IPS-18a (cell line): ENCODE measurements at regions not wholly inside any gene's neighbourhood (a gene's known extent, or its start where the extent isn't known, plus 50 kb on each side); places are given as distances from the start of the nearest gene placed in this dataset.
"Not testable (repeated sequence)": the region's sequence is repeated elsewhere in the genome, so short reads cannot be mapped to it uniquely, and the experiment has no call there.

Experiments
- H3K27ac ChIP-seq: one replicate; pipeline ENCODE4 v1.5.1; 2013; ENCODE audit warnings: low read length
- H3K27me3 ChIP-seq: one replicate; pipeline ENCODE4 v1.6.1; 2013; ENCODE audit warnings: mild to moderate bottlenecking, low read length; ENCODE audit not compliant: control insufficient read depth, insufficient read depth
- H3K36me3 ChIP-seq: one replicate; pipeline ENCODE4 v1.6.1; 2013; ENCODE audit warnings: low read depth, low read length; ENCODE audit not compliant: control insufficient read depth
- H3K4me1 ChIP-seq: one replicate; pipeline ENCODE4 v1.6.1; 2013; ENCODE audit warnings: low read depth, low read length; ENCODE audit not compliant: control insufficient read depth
- H3K4me3 ChIP-seq: one replicate; pipeline ENCODE4 v1.5.1; 2013; ENCODE audit warnings: low read length
- H3K9ac ChIP-seq: one replicate; pipeline ENCODE4 v1.6.1; 2013; ENCODE audit warnings: mild to moderate bottlenecking, low read length, moderate library complexity
- H3K9me3 ChIP-seq: one replicate; pipeline ENCODE4 v1.6.1; 2013; ENCODE audit warnings: low read depth, low read length; ENCODE audit not compliant: control insufficient read depth

DNA sequence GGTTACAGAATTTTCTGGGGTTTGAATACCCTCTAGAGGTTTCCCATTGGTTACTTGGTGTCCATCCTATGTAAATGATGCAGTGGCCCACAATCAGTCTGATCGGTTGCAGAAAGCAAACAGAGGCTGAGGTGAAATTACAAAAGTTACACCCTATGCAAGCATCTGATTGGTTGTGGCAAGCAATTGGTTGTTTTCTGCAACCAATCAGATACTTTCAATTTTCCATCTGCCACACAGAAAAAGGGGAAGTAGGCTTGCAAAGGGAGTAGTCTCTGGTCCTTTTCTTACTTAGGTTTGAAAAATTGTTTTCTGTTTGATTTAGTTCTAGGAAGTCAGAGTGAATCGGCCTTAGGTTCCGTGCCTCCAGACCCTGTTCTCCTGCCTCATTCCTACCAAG is 93.1 kb downstream of the WTIP start:
- Histone ChIP-seq H3K27ac (no peak overlapping the region), H3K36me3 (no peaks in the 10 kb centered on the region), H3K4me3 (no peak overlapping the region), H3K9me3 (peaks cover 10% of the 10 kb centered on the region), H3K27me3 (peaks cover 16% of the 10 kb centered on the region), H3K9ac (no peak overlapping the region), H3K4me1 (no peaks in the 10 kb centered on the region)

DNA sequence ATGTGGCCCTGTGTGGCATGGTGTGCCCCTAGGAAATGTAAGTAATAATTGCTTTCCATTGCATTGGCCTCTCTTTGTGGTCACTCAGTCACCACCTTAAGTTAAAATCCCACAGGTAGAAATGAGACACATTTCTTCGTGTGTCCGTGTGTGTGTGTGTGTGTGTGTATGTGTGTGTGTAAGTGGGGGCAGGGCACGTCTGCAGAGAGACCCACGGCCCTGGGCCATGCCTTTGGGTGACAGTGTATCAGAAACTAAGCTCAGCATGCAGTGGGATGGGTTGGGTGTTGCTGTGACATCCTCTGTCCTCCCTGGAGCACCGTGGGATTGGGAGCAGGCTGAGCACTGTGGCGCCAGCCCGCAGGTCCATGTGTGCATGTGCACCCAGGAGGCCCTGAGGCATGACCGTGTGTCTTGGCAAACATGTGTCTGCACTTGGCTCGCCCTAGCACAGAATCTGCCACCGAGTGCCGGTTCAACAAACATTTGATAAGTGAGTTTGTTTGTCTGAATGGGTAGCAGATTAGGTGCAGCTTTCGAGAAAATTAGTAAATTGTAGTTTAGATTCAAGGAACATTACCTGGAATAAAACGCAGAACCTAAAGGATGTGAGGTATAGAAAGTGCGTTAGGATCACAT is 91.8 kb downstream of the WTIP start:
- Histone ChIP-seq H3K36me3 (no peaks in the 10 kb centered on the region), H3K4me3 (no peak overlapping the region), H3K9me3 (peaks cover 10% of the 10 kb centered on the region), H3K27ac (no peak overlapping the region), H3K4me1 (no peaks in the 10 kb centered on the region), H3K27me3 (peaks cover 16% of the 10 kb centered on the region), H3K9ac (no peak overlapping the region)

DNA sequence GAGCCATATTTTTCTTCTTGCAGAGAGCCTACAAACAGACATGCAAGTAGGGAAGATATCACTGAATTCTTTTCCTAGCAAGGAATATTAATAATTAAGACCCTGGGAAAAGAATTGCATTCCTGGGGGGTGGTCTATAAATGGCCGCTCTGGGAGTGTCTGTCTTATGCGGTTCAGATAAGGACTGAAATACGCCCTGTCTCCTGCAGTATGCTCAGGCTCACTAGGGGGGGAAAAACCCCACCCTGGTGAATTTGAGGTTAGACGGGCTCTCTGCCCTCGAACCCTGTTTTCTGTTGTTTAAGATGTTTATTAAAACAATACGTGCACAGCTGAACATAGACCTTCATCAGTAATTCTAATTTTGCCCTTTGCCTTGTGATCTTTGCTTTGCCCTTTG is 88.6 kb downstream of the WTIP start:
- not testable (repeated sequence) for H3K27ac ChIP-seq, H3K27me3 ChIP-seq, H3K4me3 ChIP-seq, H3K9me3 ChIP-seq, H3K9ac ChIP-seq, H3K36me3 ChIP-seq, H3K4me1 ChIP-seq

DNA sequence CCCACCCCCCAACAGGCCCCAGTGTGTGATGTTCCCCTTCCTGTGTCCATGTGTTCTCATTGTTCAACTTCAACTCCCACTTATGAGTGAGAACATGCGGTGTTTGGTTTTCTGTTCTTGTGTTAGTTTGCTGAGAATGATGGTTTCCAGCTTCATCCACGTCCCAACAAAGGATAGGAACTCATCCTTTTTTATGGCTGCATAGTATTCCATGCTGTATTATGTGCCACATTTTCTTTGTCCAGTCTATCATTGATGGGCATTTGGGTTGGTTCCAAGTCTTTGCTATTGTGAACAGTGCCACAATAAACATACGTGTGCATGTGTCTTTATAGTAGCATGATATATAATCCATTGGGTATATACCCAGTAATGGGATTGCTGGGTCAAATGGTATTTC is 80.8 kb downstream of the WTIP start:
- H3K9me3 ChIP-seq, H3K36me3 ChIP-seq: not testable (repeated sequence)

More for the DNA sequence above, 80.8 kb downstream of the WTIP start:
- not testable (repeated sequence) for H3K4me3 ChIP-seq, H3K27ac ChIP-seq, H3K9ac ChIP-seq, H3K27me3 ChIP-seq, H3K4me1 ChIP-seq
